SHP77 treated with DMSO at 0.1 percent for 48 hours (cell line): ENCODE measurements at regions not wholly inside any gene's neighbourhood (a gene's known extent, or its start where the extent isn't known, plus 50 kb on each side); places are given as distances from the start of the nearest gene placed in this dataset.

ENCODE experiments used
- DNase-seq: peaks from one replicate; lab custom pipeline; 2025; lab: John Stamatoyannopoulos, UW

DNA sequence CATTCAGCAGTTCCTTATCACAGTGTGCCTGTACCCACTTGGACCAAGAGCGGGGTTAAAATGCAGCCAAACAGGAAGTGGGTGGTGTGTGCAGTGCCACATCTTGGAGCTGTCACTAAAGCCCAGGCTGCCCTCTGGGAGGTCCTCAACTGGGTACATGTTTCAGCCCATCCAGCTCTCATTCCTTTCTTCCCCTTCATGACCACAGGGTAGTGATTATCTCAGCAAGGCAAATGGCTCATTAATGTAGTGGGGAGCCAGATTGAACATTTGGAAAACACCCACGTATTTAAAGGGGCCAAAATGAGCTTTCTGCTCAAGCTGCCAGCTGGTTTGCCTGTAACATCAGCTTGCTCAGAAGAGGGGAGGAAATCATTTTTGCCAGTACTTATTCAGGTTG lies 210.8 kb upstream of the BTG1 start:
- DNase-seq = no peak

DNA sequence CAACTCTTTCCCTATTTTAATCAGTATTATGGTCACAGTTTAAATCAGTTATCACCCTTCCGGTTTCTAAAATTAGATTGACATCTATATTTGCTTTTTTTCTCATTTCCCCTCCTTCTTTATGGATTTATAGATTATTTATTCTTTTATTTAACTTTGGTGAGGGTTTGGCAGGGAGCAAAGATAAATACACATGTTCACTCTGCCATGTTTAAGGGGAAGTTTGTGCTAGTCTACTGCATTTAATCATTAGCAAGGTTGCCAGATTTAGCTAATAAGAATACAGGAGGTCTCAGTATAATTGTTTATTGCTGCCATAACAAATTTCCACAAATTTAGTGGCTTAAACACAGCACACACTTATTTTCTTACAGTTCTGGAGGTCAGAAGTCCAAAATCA lies 204.0 kb upstream of the BTG1 start:
- no peak for DNase-seq

DNA sequence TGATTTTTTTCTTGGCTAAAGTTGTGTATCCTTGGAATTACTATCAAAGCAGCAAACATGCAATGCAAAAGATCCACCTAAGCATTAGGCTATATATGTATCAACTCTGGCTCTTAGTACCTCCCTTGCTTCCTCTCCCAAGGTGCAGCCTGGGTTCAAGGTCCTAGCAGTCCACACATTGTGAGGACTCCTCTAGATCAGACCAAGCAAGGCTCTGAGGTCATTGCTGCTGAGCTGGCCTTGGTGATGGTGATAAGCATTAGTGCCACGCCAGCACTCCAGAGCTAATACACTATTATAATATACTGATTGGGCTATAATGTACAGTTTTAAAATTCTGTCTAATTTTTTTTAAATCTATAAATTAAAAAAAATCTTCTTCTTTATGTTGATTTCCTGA lies 196.9 kb upstream of the BTG1 start:
- DNase-seq = no peak

DNA sequence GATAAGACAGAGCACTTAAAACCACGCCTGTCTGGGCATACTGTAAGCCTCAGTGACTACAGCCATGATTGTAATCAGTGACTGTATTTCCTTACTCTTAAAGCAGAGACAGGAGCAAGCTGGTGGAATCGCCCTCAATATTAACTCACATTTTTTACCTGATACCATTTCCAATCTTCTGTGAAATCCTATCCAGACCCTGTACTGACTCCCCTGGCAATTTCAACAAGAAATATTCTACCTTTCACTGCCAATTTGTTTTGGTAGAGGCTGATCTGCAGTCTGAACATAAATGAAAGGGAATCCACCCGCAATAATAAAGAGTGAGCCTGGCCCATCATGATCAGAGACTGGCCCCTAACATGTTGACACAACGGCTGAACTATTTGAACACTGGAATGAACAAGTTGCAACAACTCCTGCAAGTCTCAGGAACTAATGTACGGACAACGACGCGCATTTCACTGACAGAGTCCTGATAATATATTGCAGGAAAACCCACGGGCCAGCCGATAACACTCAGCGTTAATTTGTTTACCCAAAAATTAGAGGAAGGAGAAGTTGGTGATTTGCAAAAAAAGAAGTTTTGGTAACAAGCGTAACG lies 195.5 kb upstream of the BTG1 start:
- DNase-seq = no peak

DNA sequence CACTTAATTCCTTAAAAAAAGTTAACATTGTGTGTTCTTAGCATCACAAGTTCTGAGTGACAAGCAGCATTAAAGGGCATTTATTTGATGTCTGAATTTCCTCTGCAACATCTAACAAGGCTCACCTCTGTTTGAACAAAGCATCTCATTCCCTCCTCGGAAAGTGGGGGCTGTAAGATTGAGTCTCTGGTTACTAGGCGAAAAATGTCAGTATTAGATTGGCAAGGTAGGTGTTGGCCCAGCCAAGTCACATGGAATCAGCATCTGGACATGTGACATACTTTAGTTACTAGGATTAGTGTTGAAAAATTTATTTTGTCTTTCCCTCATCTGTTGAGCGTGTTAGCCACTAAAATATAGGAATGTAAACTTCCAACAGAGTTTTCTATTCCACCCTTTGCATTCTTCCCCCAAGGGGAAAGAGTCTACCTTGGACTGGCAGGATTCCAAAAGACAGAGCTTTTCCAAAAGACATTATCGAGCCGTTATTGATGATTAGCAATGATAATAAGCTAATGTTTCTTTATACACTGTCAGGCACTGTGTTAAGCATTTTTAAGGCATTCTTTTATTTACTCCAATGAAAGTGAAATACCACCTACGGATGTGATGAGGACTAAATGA lies 194.9 kb upstream of the BTG1 start:
- DNase-seq = no peak

DNA sequence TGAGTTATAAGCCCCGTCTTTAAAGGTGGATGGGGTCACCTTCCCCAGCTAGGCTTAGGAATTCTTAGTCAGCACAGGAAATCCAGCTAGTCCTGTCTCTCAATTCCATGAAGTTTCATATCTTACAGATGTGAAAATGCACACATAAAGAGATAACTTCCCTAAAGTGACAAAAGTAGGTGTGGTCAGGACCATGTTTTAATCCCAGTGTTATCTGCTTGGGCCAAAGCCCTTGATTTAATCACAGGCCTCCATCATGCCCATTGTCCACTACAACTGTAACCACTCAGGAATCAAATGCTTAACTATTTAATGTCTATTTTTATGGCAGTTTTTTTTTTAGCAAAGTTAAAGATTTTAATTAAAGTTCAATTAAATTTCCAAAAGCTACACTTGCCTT lies 194.4 kb upstream of the BTG1 start:
- no peak for DNase-seq

DNA sequence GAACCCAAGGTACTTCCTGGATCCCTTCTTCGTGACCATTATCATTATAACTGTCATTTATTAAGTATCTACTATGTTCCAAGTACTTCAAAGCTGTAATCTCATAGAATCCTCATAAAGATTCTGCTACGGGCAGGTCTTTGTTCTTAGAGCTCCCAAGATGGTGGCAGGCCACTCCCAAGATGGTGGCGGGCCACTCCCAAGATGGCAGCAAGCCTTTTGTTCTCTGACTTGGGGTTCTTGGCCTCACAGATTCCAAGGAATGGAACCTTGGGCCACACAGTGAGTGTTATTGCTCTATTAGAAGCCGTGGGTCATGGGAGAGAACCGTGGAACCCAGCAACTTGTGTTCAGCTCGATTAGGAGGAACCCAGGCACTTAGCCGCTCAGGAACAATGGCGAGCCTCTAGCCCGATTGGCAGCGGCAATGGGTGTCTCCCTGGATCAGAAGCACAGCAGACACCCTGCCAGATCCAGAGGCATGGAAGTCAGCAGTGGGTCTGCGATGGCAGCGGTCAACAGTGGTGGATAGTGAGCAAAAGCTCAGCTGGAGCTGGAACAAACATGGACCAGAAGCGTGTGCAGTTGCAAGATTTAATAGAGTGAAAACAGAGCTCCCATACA lies 193.7 kb upstream of the BTG1 start:
- DNase-seq = no peak

DNA sequence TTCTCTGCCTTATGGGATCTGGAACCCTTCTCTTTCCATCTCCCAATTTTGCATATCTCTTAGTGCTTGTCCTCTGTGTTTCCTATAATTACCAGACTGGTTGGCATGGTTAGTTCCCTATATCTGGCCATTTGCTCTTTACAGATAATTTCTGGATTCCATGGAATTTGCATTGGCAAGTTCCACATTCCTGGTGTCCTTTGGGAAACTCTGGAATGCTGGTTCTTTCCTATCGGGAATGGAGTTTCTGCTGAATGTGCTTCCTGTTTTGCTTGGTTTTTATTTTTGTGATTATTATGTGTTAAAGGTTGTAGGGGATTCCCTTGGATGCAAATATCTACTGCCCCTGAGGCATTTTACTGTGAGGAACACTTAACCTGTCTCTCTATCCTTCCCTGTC lies 193.0 kb upstream of the BTG1 start:
- no peak for DNase-seq

DNA sequence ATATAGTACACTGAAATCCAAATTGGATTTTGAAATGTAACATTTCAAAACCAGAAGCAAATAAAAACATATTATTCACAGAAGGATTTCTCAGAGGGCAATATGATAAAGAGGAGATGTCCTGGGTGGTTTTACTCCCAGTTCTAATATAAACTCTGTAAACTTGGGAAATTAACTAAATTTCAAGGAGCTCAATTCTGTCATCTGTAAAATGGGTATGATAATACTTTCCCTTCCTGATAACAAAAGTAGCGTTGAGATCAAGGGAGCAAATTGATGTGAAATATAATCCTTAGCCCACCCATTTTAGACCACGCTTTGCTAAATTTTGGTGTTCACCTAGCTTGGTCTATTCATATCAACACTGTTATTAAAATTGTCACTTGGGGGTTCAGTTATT lies 192.5 kb upstream of the BTG1 start:
- no peak for DNase-seq

DNA sequence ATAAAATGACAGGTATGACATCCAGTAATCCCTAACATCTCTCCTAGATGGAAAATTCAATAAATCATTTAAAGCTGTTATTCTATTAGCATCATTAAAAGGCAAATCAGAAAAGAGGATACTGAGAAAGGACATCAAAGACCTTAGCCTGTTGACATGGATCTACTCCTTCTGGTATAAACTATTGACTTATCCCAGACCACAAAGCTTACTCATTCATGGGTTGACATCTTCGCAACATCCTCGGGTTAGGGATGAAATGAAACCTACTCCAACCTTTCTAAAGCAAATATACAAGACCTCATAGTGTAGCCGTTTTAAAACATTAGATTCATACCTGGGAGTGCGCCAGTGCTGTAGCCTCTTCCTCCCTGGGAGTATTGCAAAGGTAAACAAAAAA lies 191.5 kb upstream of the BTG1 start:
- no peak for DNase-seq

DNA sequence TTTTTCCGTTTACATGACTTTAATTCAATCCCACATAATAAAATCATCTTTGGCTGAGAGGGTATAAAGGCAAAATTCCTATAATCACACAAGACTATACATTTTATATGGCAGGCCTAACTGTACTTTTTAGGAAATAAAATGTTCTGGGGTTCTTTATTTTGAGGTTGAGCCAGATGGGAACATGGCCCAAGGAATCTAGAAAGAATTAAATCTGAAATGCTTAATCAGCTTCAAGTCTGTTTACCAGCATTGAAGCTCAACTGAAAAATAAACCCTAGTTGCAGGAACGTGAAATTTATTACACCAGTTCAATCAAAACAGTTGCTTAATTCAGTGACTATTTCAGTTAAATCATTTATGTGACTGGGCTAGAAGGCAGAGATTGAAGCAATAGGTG lies 191.0 kb upstream of the BTG1 start:
- DNase-seq = no peak

DNA sequence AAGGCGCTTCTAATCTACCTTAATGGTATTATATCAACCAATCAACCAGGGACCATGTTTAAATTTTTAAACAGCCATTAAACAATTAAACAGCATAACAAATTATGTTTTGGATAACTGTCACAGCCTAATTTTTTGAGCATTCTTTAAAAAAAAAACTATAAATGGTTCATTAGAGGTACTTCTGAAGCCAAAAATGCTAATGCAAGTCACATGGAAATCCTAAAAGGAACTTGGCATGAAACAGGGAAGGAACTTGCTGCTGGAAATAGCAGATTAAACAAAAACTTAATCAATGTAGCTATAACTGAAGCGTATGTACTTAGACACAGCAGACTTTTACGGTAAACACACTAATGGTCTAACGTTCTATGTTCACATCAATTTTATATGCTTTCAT lies 190.2 kb upstream of the BTG1 start:
- DNase-seq = no peak

DNA sequence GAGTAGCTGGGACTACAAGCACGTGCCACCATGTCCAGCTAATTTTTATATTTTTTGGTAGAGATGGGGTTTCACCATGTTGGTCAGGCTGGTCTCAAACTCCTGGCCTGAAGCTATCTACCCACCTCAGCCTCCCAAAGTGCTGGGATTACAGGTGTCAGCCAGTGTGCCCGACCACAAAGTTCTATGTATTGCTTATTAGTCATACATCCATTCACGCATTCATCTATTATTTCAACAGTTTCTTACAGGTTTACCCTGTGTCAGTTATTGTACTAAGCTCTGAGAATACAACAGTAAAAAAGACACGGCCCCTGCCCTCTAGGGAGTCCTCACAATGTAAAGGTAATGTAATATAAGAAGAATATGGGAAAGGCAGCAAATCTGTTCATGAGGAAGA lies 188.9 kb upstream of the BTG1 start:
- no peak for DNase-seq

DNA sequence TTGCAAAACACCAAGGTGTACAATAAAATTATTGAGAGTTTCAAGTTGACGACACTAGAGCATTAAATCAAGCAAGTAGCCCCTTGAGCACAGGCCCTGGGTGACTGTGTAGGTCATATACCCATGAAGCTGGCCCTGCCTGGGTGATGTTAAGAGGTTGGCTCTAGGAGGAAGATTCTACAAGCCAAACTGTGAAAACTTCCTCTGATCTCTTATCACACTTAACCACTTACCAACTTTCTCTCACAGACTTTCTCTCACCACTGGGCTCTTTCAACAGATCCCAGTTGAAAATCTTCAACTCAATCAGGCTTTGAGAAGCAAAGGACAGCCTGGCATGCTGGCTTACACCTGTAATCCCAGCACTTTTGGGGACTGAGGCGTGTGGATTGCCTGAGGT lies 186.9 kb upstream of the BTG1 start:
- DNase-seq = no peak

DNA sequence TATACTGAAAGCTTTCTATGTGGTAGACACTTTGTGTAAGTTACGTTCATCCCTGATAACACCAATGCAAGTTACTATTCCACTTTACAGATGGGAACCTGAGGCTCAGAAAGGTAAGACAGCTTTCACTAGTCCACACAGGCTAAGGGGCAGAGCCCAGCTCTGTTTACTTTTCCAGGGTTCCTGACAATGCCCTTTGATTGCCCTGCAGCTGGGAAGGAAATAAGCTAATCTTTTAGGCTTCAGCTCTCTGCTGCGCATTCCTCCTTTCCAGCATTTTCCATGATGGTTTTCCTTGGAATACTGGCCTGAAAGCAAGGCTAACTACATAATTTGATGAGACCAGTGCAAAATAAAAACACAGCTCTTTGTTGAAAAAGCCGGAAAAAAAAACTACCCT lies 185.7 kb upstream of the BTG1 start:
- DNase-seq = no peak

DNA sequence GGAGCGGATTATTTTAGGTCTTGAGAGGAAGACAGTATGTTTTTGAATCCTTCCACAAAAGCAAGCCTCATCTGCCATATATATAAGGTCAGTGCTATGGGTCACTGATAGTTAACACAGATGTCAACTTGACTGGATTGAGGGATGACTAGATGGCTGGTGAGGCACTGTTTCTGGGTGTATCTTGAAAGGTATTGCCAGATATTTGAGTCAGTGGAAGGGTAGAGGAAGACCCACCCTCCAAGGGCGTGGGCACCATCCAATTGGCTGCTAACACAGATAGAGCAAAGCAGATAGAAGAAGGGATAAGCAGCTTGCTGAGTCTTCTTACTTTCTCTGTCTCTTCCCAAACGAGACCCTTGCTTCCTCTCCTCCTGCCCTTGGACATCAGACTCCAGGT lies 185.0 kb upstream of the BTG1 start:
- DNase-seq = no peak

DNA sequence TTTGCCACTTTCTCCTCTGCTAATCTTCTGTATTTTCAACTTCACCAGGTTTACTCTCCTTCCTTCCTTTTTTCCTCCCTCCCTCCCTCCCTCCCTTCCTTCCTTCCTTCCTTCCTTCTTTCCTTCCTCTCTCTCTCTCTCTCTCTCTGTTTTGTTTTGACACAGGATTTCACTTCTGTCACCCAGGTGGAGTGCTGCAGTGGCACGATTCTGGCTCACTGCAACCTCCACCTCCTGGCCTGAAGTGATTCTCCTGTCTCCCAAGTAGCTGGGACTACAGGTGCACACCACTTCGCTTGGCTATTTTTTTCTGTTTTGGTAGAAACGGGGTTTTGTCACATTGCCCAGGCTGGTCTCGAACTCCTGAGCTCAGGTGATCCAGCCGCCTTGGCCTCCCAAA lies 181.2 kb upstream of the BTG1 start:
- DNase-seq = no peak

DNA sequence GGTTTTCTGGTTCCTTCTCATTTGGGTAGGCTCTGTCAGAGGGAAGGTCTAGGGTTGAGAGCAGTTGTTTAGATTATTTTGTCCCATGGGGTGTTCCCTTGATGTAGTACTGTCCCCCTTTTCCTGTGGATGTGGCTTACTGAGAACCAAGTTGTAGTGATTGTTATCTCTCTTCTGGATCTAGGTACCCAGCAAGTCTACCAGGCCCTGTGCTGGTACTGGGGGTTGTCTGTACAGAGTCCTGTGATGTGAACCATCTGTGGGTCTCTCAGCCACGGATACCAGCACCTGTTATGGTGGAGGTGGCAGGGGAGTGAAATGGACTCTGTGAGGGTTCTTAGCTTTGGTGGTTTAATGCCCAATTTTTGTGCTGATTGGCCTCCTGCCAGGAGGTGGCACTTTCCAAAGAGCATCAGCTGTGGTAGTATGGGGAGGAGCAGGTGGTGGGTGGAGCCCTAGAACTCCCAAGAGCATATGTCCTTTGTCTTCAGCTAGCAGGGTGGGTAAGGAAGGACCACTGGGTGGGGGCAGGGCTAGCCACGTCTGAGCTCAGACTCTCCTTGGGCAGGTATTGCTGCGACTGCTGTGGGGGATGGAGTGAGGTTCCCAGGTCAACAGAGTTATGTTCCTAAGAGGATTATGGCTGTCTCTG lies 179.3 kb upstream of the BTG1 start:
- no peak for DNase-seq

DNA sequence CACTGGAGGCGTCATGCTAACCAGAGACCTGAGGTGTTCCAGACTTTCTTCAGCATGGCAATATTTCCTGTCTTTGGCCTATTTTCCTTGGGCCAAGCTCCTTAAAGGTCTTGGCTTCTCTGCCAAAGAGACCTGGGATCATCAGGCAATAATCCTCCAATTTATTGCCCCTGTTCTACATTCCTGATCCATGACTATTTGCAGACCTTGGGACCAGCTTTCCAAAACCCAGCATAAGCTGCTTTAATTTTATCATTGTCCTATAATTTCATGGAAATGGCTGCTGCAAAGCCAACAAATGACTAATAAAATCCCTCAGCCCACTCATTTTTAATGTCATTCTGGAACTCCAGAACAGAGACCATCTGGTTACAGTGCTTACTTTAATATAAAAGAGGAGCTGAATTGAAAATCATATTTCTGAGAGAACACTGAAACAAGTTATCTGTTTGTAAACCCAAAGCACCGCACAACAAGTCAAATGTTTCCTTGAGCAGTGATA lies 166.9 kb upstream of the BTG1 start:
- DNase-seq = no peak

DNA sequence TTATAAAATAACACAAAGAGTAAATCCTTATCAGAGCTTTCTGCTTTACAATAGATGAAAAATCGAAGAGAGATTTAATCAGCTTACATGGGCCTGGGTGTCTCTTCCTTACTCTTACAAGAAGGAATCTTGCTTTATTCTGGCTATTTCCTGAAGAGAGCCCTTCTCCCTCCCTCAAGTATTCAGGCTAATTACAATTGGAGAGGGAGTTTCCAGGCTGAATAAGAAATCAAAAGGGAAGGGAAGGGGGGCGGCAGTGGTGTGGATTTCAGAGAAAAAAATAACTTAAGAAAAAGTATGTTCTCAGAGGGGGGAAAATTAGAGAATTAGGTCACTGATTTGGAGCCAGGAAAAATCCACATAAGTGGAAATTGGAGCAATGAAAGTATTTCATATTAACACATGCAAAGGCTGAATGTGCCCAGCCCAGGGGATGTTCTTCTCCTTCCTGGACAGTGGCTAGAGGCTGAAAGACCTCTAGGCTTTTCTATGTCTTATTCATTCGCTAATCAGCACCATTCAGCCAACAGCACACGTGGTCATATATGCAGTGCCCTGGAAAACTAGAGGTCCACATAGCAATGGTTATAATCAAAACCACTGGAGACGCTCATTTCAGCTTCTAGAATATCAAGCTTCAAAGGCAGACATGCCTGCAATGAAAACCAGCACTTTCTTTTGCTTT lies 158.9 kb upstream of the BTG1 start:
- no peak for DNase-seq

DNA sequence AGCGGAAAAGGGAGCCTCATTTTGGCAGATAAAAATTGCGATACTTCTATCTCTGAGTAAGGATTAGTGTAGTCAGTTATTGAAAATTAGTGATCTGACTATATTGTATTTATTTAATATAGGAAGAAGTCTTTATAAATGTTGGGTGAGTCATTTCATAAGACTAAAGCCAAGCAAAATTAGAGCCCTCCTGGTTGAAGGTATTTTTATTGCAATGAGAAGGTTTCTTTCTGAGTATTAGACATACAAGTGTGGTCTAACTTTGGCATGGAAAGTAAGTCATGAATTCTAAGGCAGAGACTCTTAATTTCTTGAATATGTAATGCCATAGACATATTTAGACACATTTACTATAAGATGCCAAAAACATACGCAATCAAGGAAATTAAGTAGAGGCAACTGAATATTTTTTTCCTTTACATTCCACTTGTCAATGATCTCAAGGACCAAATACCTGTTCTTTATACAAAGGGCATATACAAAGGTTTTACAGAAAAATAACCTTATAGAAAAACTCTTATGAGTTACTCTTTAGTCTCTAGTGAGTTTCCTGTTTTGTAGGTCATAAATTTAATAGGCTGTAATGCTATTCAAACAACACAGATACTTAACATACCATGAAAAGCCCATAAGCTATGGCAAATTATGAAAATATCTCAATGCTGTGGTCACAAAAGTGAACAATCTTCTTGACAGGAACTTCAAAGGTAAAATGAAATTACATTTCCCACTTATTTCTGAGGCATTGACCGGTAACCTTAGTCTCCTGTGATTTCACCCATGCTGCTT lies 156.6 kb upstream of the BTG1 start:
- DNase-seq = no peak

DNA sequence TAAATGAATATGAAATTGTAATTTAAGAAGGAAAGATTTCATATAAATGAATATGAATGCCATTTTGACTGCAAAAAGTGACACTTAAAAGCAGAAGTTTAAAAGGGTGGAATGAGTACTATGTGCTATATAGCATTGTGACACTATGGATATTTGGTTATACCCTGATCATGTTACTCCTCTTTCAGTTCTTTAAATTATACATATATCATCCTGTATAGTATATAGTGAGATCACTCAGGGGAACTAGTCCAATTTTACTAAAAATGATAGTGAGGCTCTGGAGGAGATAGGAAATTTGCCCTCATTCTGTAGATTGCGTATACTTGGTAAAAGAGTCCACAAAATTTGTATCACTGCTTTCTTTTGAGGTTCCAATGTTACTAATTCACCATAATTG lies 155.7 kb upstream of the BTG1 start:
- DNase-seq = no peak
